C1 segment of cervical spinal cord (tissue), 14 donors: ENCODE measurements at regions not wholly inside any gene's neighbourhood (a gene's known extent, or its start where the extent isn't known, plus 50 kb on each side); places are given as distances from the start of the nearest gene placed in this dataset.
"Not testable (repeated sequence)": the region's sequence is repeated elsewhere in the genome, so short reads cannot be mapped to it uniquely, and the experiment has no call there.

ENCODE experiments used
- DNase-seq, 14 donors: peaks; one replicate each; lab custom pipeline; 2025; lab: John Stamatoyannopoulos, UW

DNA sequence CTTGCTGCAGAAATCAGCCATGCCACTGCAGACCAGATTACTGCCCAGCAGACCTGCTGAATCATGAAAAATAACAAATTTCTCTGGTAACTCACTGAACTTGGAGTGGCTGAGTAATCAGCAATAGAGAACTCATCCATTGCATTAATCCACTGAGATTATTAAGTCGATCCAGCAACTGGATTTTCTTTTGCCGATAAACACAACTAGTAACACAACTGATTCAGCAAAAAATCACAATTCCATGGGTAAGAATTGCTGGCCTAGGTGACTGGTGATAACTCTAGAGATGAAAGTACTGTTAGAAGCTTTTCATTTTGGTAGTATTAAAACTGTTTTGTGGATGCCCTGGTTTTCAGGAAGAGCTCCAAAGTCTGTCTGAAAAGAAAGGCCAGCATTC lies 214.5 kb downstream of the ETV1 start:
- no peak for DNase-seq

DNA sequence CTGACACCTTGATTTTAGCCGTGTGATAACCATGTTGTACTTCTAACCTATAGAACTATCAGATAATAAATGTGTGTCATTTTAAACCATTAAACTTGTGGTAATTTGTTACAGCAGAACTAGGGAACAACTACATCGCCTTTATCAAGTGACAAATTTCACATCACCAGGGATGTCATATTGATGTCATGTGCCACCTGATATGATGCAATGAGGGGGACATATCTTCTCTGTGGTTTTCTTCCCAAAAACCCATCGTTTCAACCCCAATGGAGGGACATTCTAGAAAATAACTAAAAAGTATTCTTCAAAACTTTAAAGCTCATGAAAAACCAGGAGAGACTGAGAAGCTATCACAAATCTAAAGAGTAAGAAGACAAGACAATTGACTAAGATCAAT lies 212.2 kb downstream of the ETV1 start:
- DNase-seq, result no peak

DNA sequence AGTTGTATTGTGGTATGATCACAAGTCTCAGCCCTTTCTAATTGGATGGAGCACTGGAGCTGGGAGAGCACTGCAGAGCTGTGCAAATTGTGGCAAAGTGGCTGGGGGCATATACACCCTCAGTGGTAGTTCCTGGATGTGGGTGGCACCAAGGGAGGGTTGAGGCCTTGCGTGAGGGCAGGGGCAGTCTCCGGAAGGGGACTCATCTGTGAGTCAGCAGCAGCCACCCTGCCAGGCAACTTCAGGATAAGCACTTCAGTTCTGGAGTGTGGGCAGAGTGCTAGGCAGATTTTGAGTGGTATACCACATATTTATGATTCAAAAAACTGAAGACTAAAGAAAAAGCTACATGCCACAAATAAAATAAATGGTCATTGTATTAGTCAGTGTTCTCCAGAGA lies 210.5 kb downstream of the ETV1 start:
- no peak for DNase-seq

DNA sequence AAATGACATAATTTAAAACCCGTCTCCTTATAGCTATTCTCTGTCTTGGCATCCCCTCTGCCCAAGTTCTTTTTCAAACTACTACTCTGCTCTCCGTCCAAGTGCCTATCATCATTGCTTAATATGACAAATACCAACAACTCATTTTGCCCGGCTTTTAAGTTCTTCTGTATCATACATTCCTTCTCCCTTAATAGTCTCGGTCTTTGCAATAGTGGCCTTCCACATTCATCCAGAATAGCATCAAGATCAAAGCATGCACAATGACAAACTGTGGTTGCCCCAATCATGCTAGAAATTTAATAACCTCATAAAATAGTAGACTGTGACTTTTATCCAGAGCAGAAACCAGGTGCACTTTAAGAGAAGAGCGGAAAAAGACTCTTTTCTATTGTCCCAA lies 198.9 kb downstream of the ETV1 start:
- DNase-seq, result no peak

DNA sequence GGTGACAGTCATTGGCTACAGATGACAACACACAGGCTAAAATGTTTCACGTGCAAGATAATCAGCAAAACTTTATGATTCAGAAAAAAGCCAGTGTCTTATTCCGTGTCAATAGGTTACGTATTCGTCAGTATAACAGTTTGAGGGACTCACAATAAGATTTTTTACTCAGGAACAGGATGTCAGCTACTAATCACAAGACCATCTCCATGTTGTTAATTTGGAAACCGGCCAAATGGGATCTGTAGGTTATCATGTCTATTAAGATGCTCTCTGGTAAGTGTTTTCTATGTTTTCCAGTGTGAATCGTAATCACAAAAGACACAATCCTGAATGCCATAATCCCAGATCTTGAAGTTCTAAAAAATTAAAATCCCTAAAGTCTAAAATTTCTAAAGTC lies 197.3 kb downstream of the ETV1 start:
- DNase-seq, result no peak

DNA sequence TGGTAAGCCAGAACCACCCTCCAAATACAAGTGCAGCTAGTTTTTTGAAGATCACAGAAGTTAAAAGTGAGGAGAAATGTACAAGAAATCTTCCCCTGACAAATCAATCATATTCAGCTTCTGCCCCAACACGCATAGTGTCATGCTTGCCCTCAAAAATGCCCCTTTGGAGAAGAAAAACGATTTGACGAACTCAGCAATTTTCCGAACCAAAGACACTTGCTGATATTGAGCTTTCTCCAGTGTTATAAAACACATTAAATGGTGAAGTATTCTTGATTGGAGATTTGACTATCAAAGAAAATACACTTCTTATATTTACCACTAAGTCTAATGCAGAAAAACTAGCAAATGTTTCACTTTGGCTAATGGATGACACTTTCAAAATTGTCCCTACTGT lies 195.5 kb downstream of the ETV1 start:
- no peak for DNase-seq

DNA sequence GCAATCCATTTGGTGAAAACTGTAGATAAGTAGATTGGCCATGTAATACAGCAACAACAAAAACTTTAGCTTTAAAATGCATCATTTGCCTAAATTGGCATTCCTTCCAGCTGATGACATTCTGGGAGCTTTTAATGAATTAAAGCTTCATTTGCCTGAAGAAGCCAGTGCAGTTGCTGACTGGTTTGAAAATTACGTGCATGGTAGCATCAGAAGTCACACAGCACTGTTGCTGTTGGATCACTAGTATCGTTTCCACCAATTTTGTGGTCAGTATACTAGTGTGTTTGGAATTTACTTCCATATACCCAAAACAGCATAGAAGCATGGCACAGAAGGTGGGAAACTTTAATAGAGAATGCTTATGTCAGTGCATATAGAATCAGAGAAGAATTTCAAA lies 194.9 kb downstream of the ETV1 start:
- DNase-seq, result no peak

DNA sequence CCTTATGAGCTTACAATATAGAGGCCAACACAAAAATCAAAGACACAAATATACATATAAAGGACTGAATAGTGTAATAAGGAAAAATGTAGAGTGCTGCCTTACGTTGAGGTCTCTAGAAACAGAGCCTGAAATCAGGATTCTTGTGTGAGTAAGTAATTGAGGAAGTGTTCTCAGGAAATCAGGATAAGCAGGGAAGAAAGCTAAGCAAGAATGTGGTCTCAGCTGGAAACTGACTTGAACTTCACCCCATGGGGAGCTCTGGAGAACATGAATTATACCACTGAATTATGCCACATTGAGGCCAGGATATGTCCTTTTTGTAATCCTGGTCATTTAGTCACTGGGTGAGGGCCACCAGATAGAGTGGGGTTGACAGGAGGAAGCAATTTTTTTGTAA lies 191.9 kb downstream of the ETV1 start:
- no peak for DNase-seq

DNA sequence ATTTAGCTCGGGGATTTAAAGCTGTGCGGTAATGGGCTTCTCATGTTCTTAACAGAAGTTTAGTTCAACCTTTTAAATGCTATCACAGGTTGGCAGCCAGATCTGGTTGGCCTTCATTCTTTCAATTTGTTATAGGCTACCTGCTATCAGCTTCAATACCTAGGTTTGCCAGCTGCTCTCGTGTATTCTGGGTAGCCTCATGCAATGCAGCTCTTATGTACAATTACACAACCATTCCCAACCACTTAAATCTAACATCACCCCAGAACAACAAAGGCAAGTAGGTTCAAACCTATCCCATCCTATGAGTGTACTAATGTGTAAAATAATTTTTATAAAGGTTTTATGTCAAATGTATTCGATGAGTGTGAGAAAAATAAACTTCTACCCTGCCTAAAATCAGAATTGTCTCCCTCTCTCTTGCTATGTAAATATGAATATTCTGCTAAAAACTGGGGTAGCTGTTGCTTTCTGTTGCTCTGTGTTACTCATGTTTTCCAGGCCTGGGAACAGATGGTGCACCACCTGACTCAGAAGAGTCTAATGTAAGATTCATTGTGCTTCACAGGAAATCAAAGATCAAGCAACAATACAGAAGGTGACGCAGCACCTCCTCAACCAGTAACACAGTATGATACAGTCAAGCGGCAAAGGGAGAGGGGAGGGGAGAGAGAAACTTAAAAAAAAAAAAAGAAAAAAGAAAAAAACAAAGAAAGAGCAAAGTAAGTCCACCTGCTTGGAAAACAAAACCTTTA lies 188.6 kb downstream of the ETV1 start:
- peak in 2 of 14 donors; percentile 1 to 89 for DNase-seq

DNA sequence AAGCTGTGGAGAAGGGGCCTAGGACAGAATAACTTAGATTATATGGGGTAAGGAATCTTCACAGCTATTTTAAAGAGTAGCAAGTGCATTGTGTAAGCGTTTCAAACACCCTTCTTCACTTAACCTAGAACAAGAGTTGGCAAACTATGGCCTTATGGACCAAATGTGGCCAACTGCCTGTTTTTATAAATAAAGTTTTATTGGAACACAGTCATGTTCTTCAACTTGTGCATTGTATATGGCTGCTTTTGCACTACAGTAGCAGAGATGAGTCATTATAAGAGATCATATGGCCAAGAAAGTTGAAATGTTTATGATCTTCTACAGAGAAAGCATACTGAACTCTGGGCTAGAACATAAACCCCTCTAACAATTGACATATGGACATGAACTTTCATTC lies 187.8 kb downstream of the ETV1 start:
- no peak for DNase-seq

DNA sequence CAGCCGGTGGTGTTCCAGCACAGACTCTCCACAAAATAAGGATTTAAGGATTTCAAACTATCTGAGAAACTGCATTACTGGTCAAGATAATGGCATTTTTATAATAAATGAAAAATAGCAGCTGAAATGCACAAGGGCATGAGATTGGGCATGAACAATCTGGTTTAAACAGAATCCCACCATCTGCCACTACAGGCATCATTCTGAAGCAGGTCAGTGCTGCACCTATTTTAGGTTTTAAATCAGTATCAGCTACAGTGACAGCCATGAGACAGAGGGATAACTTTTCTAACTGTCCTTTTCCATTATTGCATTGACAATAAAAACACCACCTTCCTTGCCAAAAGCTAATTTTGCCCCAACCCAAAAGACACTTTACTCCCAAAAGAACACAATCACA lies 186.8 kb downstream of the ETV1 start:
- DNase-seq, result peak in 1 of 14 donors; percentile 80

DNA sequence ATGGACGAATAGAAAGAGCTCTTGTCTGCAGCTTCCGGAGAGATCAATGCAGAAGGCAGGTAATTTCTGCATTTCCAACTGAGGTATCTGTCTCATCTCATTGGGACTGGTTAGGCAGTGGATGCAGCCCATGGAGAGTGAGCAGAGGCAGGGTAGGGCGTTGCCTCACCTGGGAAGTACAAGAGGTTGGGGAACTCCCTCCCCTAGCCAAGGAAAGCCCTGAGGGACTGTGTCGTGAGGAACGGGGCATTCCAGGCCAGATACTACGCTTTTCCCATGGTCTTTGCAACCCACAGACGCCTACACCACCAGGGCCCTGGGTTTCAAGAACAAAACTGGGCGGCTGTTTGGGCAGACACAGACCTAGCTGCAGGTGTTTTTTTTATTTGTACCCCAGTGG lies 186.3 kb downstream of the ETV1 start:
- no peak for DNase-seq

DNA sequence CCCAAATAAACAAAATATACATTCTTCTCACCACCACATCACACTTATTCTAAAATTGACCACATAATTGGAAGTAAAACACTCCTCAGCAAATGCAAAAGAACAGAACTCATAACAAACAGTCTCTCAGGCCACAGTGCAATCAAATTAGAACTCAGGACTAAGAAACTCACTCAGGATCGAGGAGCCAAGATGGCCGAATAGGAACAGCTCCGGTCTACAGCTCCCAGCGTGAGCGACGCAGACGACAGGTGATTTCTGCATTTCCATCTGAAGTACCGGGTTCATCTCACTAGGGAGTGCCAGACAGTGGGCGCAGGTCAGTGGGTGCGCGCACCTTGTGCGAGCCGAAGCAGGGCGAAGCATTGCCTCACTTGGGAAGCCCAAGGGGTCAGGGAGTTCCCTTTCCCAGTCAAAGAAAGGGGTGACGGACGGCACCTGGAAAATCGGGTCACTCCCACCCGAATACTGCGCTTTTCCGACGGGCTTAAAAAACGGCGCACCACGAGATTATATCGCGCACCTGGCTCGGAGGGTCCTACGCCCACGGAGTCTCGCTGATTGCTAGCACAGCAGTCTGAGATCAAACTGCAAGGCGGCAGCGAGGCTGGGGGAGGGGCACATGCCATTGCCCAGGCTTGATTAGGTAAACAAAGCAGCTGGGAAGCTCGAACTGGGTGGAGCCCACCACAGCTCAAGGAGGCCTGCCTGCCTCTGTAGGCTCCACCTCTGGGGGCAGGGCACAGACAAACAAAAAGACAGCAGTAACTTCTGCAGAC lies 183.2 kb downstream of the ETV1 start:
- not testable (repeated sequence) for DNase-seq

DNA sequence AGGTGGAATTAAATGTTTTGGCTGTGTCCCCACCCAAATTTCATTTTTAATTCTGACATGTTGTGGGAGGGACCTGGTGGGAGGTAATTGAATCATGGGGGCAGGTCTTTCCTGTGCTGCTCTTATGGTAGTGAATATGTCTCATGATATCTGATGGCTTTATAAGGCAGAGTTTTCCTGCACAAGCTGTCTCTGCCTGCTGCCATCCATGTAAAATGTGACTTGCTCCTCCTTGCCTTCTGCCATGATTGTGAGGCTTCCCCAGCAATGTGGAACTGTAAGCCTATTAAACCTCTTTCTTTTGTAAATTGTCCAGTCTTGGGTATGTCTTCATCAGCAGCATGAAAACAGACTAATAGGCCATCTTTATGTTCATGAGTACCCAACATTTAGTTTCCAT lies 172.2 kb downstream of the ETV1 start:
- DNase-seq, result not testable (repeated sequence)

DNA sequence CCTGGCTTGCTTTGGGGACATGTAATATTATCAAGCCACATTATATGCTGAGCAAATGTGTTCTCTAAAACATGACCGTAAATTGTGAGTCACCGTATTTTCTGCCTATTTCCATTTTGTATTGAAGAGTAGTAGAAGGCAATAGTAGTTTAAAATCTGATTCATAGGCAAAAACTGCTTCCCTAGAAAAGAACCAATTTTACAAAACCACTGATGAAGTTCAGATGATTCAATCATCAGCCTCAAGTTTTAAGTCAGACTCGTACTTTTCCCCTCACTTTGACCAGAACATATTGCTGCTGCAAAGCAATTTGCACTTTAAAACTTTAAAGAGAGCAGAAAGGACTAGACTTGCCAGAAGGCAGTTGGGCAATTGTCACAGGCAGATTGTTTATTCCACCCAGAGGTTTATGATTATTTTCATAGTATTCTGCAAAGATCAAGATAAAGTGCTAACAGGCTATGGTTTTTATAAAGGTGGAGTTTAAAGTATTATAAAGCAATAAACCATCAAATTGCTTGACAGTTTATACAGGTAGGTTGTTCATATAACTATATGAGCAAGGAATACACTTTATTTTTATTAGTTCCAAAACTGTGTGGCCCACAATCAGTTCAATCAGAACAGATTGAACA lies 168.2 kb downstream of the ETV1 start:
- DNase-seq, result no peak

DNA sequence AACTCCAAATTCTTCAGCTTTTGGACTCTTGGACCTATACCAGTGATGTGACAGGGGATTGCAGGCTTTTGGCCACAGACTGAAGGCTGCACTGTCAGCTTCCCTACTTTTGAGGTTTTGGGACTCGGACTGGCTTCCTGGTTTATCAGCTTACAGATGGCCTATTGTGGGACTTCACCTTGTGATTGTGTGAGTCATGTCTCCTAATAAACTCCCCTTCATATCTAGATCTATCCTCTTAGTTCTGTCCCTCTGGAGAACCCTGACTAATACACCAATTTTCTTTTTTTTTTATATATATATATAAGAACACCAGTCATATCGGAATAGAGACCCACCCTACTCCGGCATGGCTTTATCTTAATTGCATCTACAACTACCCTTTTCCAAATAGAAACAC lies 166.8 kb downstream of the ETV1 start:
- DNase-seq, result no peak

DNA sequence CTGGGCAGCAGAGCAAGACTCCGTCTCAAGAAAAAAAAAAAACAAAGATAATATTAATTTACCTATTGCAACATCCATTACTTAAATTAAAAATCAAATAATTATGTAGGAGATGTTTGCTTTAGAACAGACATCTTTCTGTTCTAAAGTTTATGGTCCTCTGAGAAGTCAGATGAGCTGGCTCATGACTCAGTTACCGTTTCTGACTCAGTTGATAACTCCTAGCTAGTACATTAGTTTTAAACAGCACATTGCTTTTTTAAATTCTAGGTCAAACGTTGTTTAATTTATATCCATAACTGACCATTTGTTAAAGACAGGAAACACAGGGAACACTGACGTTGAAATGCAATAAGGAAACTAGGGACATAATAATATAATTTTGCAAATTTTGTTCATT lies 162.7 kb downstream of the ETV1 start:
- no peak for DNase-seq

DNA sequence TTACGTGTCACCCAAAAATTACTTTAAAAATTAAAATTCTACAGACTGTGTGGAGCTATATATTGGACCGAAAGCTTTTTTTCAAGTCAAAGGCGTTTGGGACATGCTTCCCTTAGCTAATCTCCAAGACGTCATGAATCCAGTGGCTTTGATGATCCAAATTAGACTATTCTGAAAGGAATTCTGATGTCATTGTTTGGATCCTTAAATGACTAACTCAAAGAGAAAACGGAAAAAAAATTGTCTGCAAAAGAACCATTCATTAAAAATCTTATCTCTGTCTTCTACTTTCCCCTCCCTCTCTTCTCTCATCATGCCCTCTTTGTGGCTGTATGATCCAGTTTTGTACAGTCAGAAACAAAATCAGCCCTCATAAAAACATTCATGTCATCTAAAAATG lies 161.8 kb downstream of the ETV1 start:
- DNase-seq, result no peak

DNA sequence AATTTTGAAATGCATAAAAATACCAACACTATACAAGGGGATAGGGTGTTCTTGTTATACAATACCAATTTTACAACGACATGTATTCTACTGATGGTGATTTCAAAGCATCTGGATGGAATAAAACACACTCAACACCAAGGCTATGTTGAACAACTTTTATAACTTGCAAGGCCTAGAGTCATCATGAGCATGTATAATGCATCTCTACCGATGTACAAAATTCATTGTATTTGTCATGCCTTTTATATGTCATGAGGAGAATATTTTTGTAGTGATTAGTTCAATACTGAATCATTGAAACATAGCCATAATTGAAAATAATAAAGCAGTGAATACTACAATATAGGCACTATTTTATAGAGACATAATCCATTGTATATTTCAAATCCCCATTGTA lies 160.2 kb downstream of the ETV1 start:
- DNase-seq, result no peak

DNA sequence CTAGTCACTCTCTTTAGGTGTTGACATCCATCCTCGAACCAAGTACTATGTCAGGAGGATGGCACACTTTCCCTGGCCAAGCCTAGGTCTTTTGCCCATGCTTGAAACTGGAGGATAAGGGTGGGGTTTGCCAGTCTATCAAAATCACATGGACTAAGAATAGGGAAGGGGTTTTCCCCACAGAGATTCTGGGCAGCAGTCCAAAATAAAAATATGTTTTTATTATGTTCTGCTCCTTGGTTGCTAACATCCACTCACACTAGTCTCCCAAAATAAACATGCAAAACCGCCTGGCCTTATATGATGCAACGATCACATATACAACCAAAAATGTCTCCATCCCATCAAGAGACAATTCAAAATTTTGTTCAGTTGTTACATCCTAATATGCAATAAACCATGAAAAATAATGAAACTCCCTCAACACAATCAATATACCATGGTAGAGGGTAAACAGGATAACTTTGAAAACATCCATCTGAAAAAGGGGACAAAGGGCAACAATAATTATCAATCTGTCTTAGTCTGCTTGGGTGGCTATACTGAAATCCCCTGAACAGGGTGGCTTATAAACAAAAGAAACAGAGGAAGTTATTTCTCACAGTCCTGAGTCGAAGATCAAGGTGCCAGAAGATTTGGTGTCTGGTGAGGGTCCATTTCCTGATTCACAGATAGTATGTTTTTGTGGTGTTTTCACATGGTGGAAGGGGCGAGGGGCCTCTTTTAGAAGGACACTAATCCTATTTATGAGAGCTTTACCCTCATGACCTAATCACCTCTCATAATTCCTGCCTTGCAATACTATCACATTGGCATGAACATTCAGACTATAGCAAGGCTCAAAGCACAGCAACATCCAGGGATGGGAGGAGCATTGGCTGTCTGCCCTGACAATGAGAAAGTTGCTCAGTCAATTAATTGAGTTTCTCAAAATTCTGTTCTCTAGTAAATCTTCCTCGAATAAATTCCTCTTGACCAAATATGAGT lies 159.3 kb downstream of the ETV1 start:
- no peak for DNase-seq

DNA sequence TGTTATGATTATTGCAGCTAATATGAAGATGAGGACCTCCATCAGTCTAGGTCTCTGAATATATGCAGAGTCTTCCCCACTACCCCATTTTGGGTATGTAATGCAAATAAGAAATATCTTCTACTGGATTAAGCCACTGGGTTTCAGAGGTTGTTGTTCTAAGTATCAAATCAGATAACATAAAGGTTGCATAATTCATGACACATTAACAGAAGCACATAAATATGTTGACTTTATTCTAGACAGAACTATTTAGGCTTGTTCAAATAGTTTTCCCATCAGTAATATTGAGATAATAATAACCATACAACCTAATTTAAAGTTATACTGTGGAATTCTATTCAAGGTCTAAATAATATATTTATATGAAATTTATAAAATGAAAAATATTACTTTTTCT lies 157.1 kb downstream of the ETV1 start:
- no peak for DNase-seq

DNA sequence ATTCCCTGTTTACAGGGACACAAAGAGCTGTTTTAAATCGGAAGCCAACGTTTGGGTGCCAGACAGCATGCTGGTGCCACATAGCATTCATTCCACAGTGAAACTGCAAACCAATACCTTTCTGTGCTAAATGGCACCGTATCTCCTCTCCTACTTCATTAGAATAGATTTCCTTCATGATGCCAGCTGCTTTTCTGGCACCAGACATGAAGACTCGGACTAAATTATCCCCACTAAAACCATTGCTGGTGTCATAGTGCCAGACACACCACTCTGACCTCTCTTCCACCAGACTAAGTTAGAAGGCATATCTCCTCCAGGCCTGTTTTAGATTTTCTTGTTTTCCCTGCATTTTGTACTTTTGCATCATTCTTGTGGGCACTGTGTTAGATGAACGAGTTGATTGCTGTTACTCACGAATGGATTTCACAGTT lies 155.1 kb downstream of the ETV1 start:
- DNase-seq, result peak in 1 of 14 donors; percentile 48
